GM12892 (cell line): ENCODE measurements at regions not wholly inside any gene's neighbourhood (a gene's known extent, or its start where the extent isn't known, plus 50 kb on each side); places are given as distances from the start of the nearest gene placed in this dataset.

Experiments used
- DNase-seq: peaks from one replicate; pipeline ENCODE4 v3.0.0; 2011; ENCODE audit not compliant: insufficient read length
- FAIRE-seq: peaks from 2 replicates; lab custom pipeline; 2011; peaks lifted over from hg19 to GRCh38; lab: Jason Lieb, UNC
- POLR2A ChIP-seq: IDR thresholded peaks from 2 replicates; pipeline ENCODE4 v1.6.1; 2011; ENCODE audit warnings: low read depth, low read length, control low read depth
- POLR2AphosphoS5 ChIP-seq: IDR thresholded peaks from 2 replicates; pipeline ENCODE4 v1.6.1; 2011; ENCODE audit warnings: low read depth, low read length, control low read depth
- TAF1 ChIP-seq: IDR thresholded peaks from 2 replicates; pipeline ENCODE4 v1.6.1; 2011; ENCODE audit warnings: low read depth, mild to moderate bottlenecking, control low read depth, low read length, borderline replicate concordance

GRCh38 chr3:153061938-153062528, 100.0 kb upstream of the RAP2B start:
- FAIRE-seq = no peak
- TF ChIP-seq POLR2A (no peak), POLR2AphosphoS5 (no peak), TAF1 (no peak)
- no peak for DNase-seq

- TF ChIP-seq TAF1 (no peak), POLR2A (no peak), POLR2AphosphoS5 (no peak)
- FAIRE-seq = no peak
- no peak for DNase-seq
These were observed 98.7 kb upstream of the RAP2B start for GRCh38 chr3:153063337-153063736.

GRCh38 chr3:153066983-153067382, 95.0 kb upstream of the RAP2B start:
- no peak for DNase-seq
- FAIRE-seq = no peak
- TF ChIP-seq POLR2A (no peak), TAF1 (no peak), POLR2AphosphoS5 (no peak)

- DNase-seq = no peak
- TF ChIP-seq TAF1 = no peak
- no peak for TF ChIP-seq POLR2AphosphoS5
- TF ChIP-seq POLR2A = no peak
- FAIRE-seq = no peak
These were observed 92.2 kb upstream of the RAP2B start for GRCh38 chr3:153069598-153070510.

- DNase-seq (no peak), FAIRE-seq (no peak)
- TF ChIP-seq POLR2A (no peak), TAF1 (no peak), POLR2AphosphoS5 (no peak)
These were observed 91.5 kb upstream of the RAP2B start for GRCh38 chr3:153070511-153070868.

- DNase-seq = no peak
- FAIRE-seq = no peak
- TF ChIP-seq POLR2A (no peak), TAF1 (no peak)
These were observed 89.6 kb upstream of the RAP2B start for GRCh38 chr3:153072382-153072781.

GRCh38 chr3:153072856-153073255, 89.2 kb upstream of the RAP2B start:
- TF ChIP-seq POLR2AphosphoS5 (no peak), POLR2A (no peak), TAF1 (no peak)
- DNase-seq = no peak
- no peak for FAIRE-seq

- no peak for TF ChIP-seq POLR2A
- no peak for TF ChIP-seq TAF1
- no peak for TF ChIP-seq POLR2AphosphoS5
- FAIRE-seq = no peak
- no peak for DNase-seq
These were observed 88.4 kb upstream of the RAP2B start for GRCh38 chr3:153073636-153074035.

GRCh38 chr3:153078826-153079225, 83.2 kb upstream of the RAP2B start:
- DNase-seq = no peak
- FAIRE-seq = no peak
- no peak for TF ChIP-seq TAF1
- no peak for TF ChIP-seq POLR2A
- no peak for TF ChIP-seq POLR2AphosphoS5

GRCh38 chr3:153079386-153079785, 82.6 kb upstream of the RAP2B start:
- TF ChIP-seq POLR2A (no peak), POLR2AphosphoS5 (no peak), TAF1 (no peak)

GRCh38 chr3:153080778-153081240, 81.2 kb upstream of the RAP2B start:
- TF ChIP-seq TAF1 (no peak), POLR2A (no peak), POLR2AphosphoS5 (no peak)
- no peak for FAIRE-seq
- no peak for DNase-seq

More at GRCh38 chr3:153079386-153079785, 82.6 kb upstream of the RAP2B start:
- no peak for FAIRE-seq
- DNase-seq = no peak

GRCh38 chr3:153084431-153084830, 77.6 kb upstream of the RAP2B start:
- TF ChIP-seq TAF1 (no peak), POLR2A (no peak), POLR2AphosphoS5 (no peak)
- DNase-seq = no peak
- no peak for FAIRE-seq
